WERI-Rb-1 (cell line): ENCODE measurements at regions not wholly inside any gene's neighbourhood (a gene's known extent, or its start where the extent isn't known, plus 50 kb on each side); places are given as distances from the start of the nearest gene placed in this dataset.

Experiments
- DNase-seq: peaks from one replicate; pipeline ENCODE4 v3.0.0-alpha.2; 2020
- H3K27ac ChIP-seq: fragments of 250-450 bp; sonication (Bioruptor Pico); 2 replicates; pipeline ENCODE4 v1.5.1; 2020; ENCODE audit warnings: mild to moderate bottlenecking, moderate library complexity
- H3K27me3 ChIP-seq: fragments of 250-450 bp; sonication (Bioruptor Pico); 2 replicates; pipeline ENCODE4 v1.5.1; 2021; ENCODE audit warnings: mild to moderate bottlenecking, low read depth, moderate library complexity; ENCODE audit not compliant: insufficient read depth, severe bottlenecking
- H3K36me3 ChIP-seq: fragments of 250-450 bp; sonication (Bioruptor Pico); 2 replicates; pipeline ENCODE4 v1.5.1; 2020; ENCODE audit warnings: mild to moderate bottlenecking, moderate library complexity
- H3K4me3 ChIP-seq: 2 replicates; pipeline ENCODE4 v1.5.1; 2011; ENCODE audit warnings: low read depth, mild to moderate bottlenecking, control low read depth, low read length
- H3K9me3 ChIP-seq: fragments of 250-450 bp; sonication (Bioruptor Pico); 2 replicates; pipeline ENCODE4 v1.5.1; 2021; ENCODE audit warnings: mild to moderate bottlenecking, moderate library complexity; ENCODE audit not compliant: severe bottlenecking
- CTCF ChIP-seq: IDR thresholded peaks from 2 replicates; pipeline ENCODE4 v1.5.1; 2011; ENCODE audit warnings: low read depth, mild to moderate bottlenecking, control low read depth, inconsistent platforms, low read length

- no peak overlapping the region for H3K4me3 ChIP-seq
- no peaks in the 10 kb centered on the region for H3K36me3 ChIP-seq
- no peak for TF ChIP-seq CTCF
- no peak overlapping the region for H3K27ac ChIP-seq
- H3K27me3 ChIP-seq, result no peaks in the 10 kb centered on the region
- no peaks in the 10 kb centered on the region for H3K9me3 ChIP-seq
- DNase-seq, result peak; percentile 4
Observed at GRCh38 chr10:8908013-8908412, 853.5 kb downstream of the GATA3 start.

- Histone ChIP-seq H3K36me3 (no peaks in the 10 kb centered on the region), H3K4me3 (no peak overlapping the region), H3K9me3 (no peaks in the 10 kb centered on the region), H3K27ac (no peak overlapping the region), H3K27me3 (no peaks in the 10 kb centered on the region)
- no peak for TF ChIP-seq CTCF
- DNase-seq, result no peak
Observed at GRCh38 chr10:8910314-8910713, 855.8 kb downstream of the GATA3 start.

- no peak for TF ChIP-seq CTCF
- H3K27me3 ChIP-seq, result no peaks in the 10 kb centered on the region
- no peak overlapping the region for H3K4me3 ChIP-seq
- H3K36me3 ChIP-seq, result no peaks in the 10 kb centered on the region
- H3K27ac ChIP-seq, result no peak overlapping the region
- no peaks in the 10 kb centered on the region for H3K9me3 ChIP-seq
- DNase-seq, result no peak
Observed at GRCh38 chr10:8911032-8911431, 856.5 kb downstream of the GATA3 start.

GRCh38 chr10:8912108-8912507 is 857.6 kb downstream of the GATA3 start:
- Histone ChIP-seq H3K36me3 (no peaks in the 10 kb centered on the region), H3K4me3 (no peak overlapping the region), H3K9me3 (no peaks in the 10 kb centered on the region), H3K27me3 (no peaks in the 10 kb centered on the region), H3K27ac (no peak overlapping the region)
- TF ChIP-seq CTCF, result no peak
- DNase-seq, result no peak

GRCh38 chr10:8913720-8914119 is 859.2 kb downstream of the GATA3 start:
- no peak overlapping the region for H3K4me3 ChIP-seq
- no peak overlapping the region for H3K27ac ChIP-seq
- H3K9me3 ChIP-seq, result no peaks in the 10 kb centered on the region
- DNase-seq, result no peak
- no peaks in the 10 kb centered on the region for H3K36me3 ChIP-seq
- no peaks in the 10 kb centered on the region for H3K27me3 ChIP-seq
- no peak for TF ChIP-seq CTCF

GRCh38 chr10:8919280-8919679 is 864.8 kb downstream of the GATA3 start:
- Histone ChIP-seq H3K4me3 (no peak overlapping the region), H3K9me3 (no peaks in the 10 kb centered on the region), H3K36me3 (no peaks in the 10 kb centered on the region), H3K27me3 (no peaks in the 10 kb centered on the region), H3K27ac (no peak overlapping the region)
- no peak for TF ChIP-seq CTCF
- DNase-seq, result no peak
